ENCODE measurements at regions not wholly inside any gene's neighbourhood (a gene's known extent, or its start where the extent isn't known, plus 50 kb on each side); places are given as distances from the start of the nearest gene placed in this dataset.

- TF ChIP-seq CTCF (IDR thresholded peaks at IDR 0.05) (no peak), POLR2A (IDR thresholded peaks at IDR 0.05) (no peak)
Measured at GRCh38 chr4:10746371-10747171, 62.0 kb upstream of the CLNK start.
